ENCODE measurements at regions not wholly inside any gene's neighbourhood (a gene's known extent, or its start where the extent isn't known, plus 50 kb on each side); places are given as distances from the start of the nearest gene placed in this dataset.
"Not testable (repeated sequence)": the region's sequence is repeated elsewhere in the genome, so short reads cannot be mapped to it uniquely, and the experiment has no call there.

GRCh38 chrX:27136325-27136724 lies 326.8 kb downstream of the PPP4R3C start:
- no peak for DNase-seq

- DNase-seq, result no peak
Measured at GRCh38 chrX:27132862-27133261, 330.3 kb downstream of the PPP4R3C start.

GRCh38 chrX:27087176-27087575 lies 376.0 kb downstream of the PPP4R3C start:
- not testable (repeated sequence) for DNase-seq

- DNase-seq, result no peak
Measured at GRCh38 chrX:27086237-27086636, 376.9 kb downstream of the PPP4R3C start.

- DNase-seq, result no peak
Measured at GRCh38 chrX:27085346-27085745, 377.8 kb downstream of the PPP4R3C start.

GRCh38 chrX:27078371-27078770 lies 384.8 kb downstream of the PPP4R3C start:
- no peak for DNase-seq

- no peak for DNase-seq
Measured at GRCh38 chrX:27057883-27058282, 405.3 kb downstream of the PPP4R3C start.

GRCh38 chrX:27039332-27039731 lies 423.8 kb downstream of the PPP4R3C start:
- no peak for DNase-seq

- no peak for DNase-seq
Measured at GRCh38 chrX:27008486-27008885, 454.7 kb downstream of the PPP4R3C start.

GRCh38 chrX:26999634-27000033 lies 463.5 kb downstream of the PPP4R3C start:
- DNase-seq, result no peak

GRCh38 chrX:26958261-26958660 lies 504.9 kb downstream of the PPP4R3C start:
- DNase-seq, result no peak

GRCh38 chrX:26954029-26954428 lies 509.1 kb downstream of the PPP4R3C start:
- DNase-seq, result no peak

- no peak for DNase-seq
Measured at GRCh38 chrX:26952213-26952612, 510.9 kb downstream of the PPP4R3C start.

GRCh38 chrX:26927419-26927818 lies 535.7 kb downstream of the PPP4R3C start:
- DNase-seq, result no peak

- no peak for DNase-seq
Measured at GRCh38 chrX:26925088-26925487, 538.1 kb downstream of the PPP4R3C start.

GRCh38 chrX:26922278-26922677 lies 540.9 kb downstream of the PPP4R3C start:
- no peak for DNase-seq

- DNase-seq, result no peak
Measured at GRCh38 chrX:26918631-26919030, 544.5 kb downstream of the PPP4R3C start.

- no peak for DNase-seq
Measured at GRCh38 chrX:26916991-26917390, 546.1 kb downstream of the PPP4R3C start.

- no peak for DNase-seq
Measured at GRCh38 chrX:26915064-26915463, 548.1 kb downstream of the PPP4R3C start.

- DNase-seq, result no peak
Measured at GRCh38 chrX:26914232-26914631, 548.9 kb downstream of the PPP4R3C start.

GRCh38 chrX:26911785-26912184 lies 551.4 kb downstream of the PPP4R3C start:
- not testable (repeated sequence) for DNase-seq

GRCh38 chrX:26909728-26910127 lies 553.4 kb downstream of the PPP4R3C start:
- no peak for DNase-seq

GRCh38 chrX:26908218-26908617 lies 554.9 kb downstream of the PPP4R3C start:
- no peak for DNase-seq

GRCh38 chrX:26889574-26889973 lies 573.6 kb downstream of the PPP4R3C start:
- DNase-seq, result no peak

GRCh38 chrX:26873736-26874135 lies 589.4 kb downstream of the PPP4R3C start:
- DNase-seq, result no peak

GRCh38 chrX:26871967-26872366 lies 591.2 kb downstream of the PPP4R3C start:
- DNase-seq, result no peak

All from stimulated activated CD4-positive, alpha-beta T cell treated with anti-CD3 and anti-CD28 coated beads, Interleukin-2, amount 100 ng/mL, for 48 hours (primary cell).